ENCODE measurements at regions not wholly inside any gene's neighbourhood (a gene's known extent, or its start where the extent isn't known, plus 50 kb on each side); places are given as distances from the start of the nearest gene placed in this dataset.

DNA sequence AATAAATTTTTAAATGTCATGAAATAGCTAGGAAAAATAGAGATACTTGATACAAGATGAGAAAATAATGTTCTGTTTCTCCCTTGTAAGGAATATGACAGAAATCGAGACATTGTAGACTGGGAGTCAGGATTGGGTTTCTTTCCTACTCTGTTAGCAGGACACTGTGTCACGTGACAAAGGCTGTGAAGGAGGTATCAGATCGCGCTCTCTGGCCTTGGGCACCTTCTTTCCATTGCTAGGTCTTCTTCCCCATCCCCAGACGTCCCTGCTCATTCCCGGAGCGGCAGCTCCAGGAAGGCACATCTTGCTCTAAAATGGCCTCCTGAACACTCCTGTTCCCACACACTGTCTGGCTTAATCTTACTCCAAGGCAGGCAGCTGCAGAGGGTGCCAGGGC lies 133.4 kb downstream of the TM9SF2 start (continued):
- TF ChIP-seq KDM3A (CRISPR knock-in tag; IDR thresholded peaks at IDR 0.05; ENCODE audit: low read depth) (no peak), ZMAT3 (CRISPR knock-in tag; conservative IDR thresholded peaks at IDR 0.05) (no peak), SOX13 (IDR thresholded peaks at IDR 0.05) (no peak), SOX13 (CRISPR knock-in tag; conservative IDR thresholded peaks at IDR 0.05 in 1 of 2, IDR thresholded peaks at IDR 0.05 in 1 of 2) (no peak), ZNF225 (CRISPR knock-in tag; IDR thresholded peaks at IDR 0.05) (no peak), ZNF543 (CRISPR knock-in tag; IDR thresholded peaks at IDR 0.05) (no peak), AHR (CRISPR knock-in tag; IDR thresholded peaks at IDR 0.05) (no peak)
- TF ChIP-seq, protein P1, sequence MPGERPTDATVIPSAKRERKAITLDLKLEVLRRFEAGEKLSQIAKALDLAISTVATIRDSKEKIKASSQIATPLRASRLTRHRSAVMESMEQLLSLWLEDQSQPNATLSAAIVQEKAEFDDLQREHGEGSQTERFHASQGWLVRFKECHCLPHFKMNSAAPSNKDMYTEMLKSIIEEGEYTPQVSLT (CRISPR knock-in tag; IDR thresholded peaks at IDR 0.05; ENCODE audit: borderline replicate concordance, low read depth), result no peak

DNA sequence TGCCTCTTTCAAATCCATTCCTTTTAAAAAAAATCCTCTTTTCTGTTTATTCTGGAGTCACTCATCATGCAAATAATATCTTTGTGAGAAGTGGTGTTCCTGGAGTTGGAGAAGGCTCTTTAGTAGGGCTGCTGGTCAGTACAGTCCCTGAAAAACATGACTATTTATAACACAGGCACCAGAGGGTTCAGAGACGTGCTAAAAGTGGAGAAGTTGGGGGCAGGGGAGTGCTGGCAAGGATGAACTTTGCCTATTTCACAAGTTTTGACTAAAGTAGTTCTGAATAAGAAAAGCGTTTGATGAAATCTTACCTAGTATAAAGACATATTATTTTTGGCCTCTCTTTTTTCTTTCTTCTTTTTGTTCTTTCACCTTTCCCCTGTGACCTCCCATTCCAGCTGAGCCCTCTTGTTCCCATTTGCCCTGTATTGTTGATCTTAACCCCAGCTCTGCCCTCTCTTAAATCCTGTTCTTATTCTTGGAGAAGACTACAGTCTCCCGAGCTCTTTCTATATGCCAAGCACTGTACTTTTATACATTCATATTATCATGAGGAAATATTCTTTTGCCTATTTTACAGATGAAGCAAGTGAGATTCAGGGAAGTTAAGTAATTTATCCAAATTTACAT lies 129.1 kb downstream of the TM9SF2 start:
- WGBS (ENCODE audit: low lambda C conversion rate), result 54% methylated on average over 3 of the region's 3 CpGs
- no TSS peak for BruUV-seq (replicated peaks)
- Histone ChIP-seq H3K4me2 (ENCODE audit: low read depth, low read length) (peak overlapping the region; percentile 23; the same call in 1 of the 2 replicates), H3K79me2 (ENCODE audit: insufficient read depth, low read length) (no peaks in the 10 kb centered on the region), H3K9me3 (ENCODE audit: low read length) (no peaks in the 10 kb centered on the region), H3K9ac (ENCODE audit: insufficient read depth, low read depth, low read length) (no peak overlapping the region), H3K36me3 (replicated peaks in 1 of 2; ENCODE audit: control insufficient read depth in 1 of 2, insufficient read depth in 2 of 2, low read length in 2 of 2) (no peaks in the 10 kb centered on the region), H3K27me3 (ENCODE audit: control insufficient read depth in 1 of 2, insufficient read depth in 2 of 2, low read length in 2 of 2) (no peaks in the 10 kb centered on the region), H2AFZ (ENCODE audit: low read length) (no peak overlapping the region), H3K4me1 (ENCODE audit: insufficient read depth, low read length) (peaks cover 15% of the 10 kb centered on the region), H3K27ac (ENCODE audit: extremely low read length, insufficient read depth, low read length) (no peak overlapping the region), H3K4me3 (replicated peaks in 1 of 3; ENCODE audit: insufficient read depth in 1 of 3, low read depth in 2 of 3, low read length in 3 of 3) (no peak overlapping the region), H4K20me1 (ENCODE audit: insufficient read depth, low read length) (no peaks in the 10 kb centered on the region)
- ATAC-seq (peak; percentile 51; the same call in 1 of the 3 replicates), DNase-seq (ENCODE audit: low spot score) (no peak), FAIRE-seq (no peak)
- POLR2A ChIA-PET, result no interaction called here
- TF ChIP-seq, protein P2, sequence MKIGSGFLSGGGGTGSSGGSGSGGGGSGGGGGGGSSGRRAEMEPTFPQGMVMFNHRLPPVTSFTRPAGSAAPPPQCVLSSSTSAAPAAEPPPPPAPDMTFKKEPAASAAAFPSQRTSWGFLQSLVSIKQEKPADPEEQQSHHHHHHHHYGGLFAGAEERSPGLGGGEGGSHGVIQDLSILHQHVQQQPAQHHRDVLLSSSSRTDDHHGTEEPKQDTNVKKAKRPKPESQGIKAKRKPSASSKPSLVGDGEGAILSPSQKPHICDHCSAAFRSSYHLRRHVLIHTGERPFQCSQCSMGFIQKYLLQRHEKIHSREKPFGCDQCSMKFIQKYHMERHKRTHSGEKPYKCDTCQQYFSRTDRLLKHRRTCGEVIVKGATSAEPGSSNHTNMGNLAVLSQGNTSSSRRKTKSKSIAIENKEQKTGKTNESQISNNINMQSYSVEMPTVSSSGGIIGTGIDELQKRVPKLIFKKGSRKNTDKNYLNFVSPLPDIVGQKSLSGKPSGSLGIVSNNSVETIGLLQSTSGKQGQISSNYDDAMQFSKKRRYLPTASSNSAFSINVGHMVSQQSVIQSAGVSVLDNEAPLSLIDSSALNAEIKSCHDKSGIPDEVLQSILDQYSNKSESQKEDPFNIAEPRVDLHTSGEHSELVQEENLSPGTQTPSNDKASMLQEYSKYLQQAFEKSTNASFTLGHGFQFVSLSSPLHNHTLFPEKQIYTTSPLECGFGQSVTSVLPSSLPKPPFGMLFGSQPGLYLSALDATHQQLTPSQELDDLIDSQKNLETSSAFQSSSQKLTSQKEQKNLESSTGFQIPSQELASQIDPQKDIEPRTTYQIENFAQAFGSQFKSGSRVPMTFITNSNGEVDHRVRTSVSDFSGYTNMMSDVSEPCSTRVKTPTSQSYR (CRISPR knock-in tag; IDR thresholded peaks at IDR 0.05; ENCODE audit: borderline replicate concordance), result 0 out of 2 replicates have a peak, but pooled peaks have one; percentile 12
- no peak for TF ChIP-seq NONO (IDR thresholded peaks at IDR 0.05)
- no peak for TF ChIP-seq NONO (CRISPR knock-in tag; conservative IDR thresholded peaks at IDR 0.05)
- in situ Hi-C loops (cut with HindIII; ENCODE audit: extremely low pct_ligation_motif_present, low pct_unique_long_range_greater_than_20kb) (no loop called here), intact Hi-C loops (cut with micrococcal nuclease; ENCODE audit: unreplicated experiment) (no loop called here)
- CTCF ChIA-PET (ENCODE audit: low intra/inter-chr PET ratio, low total read pairs), result no interaction called here
